Fibroblast of villous mesenchyme (primary cell): ENCODE measurements at regions not wholly inside any gene's neighbourhood (a gene's known extent, or its start where the extent isn't known, plus 50 kb on each side); places are given as distances from the start of the nearest gene placed in this dataset.

Experiments used
- DNase-seq: peaks from one replicate; pipeline ENCODE4 v3.0.0-alpha.2; 2010; ENCODE audit warnings: low read depth
- H3K4me3 ChIP-seq: 2 replicates; pipeline ENCODE4 v1.5.1; 2011; ENCODE audit warnings: low read depth, mild to moderate bottlenecking, low read length
- CTCF ChIP-seq: IDR thresholded peaks from 2 replicates; pipeline ENCODE4 v1.5.1; 2012; ENCODE audit warnings: low read depth, mild to moderate bottlenecking, low read length; ENCODE audit not compliant: insufficient read depth

- TF ChIP-seq CTCF = no peak
- DNase-seq = no peak
- H3K4me3 ChIP-seq = no peak overlapping the region
These were observed 83.1 kb upstream of the TRPC6 start for GRCh38 chr11:101666916-101667315.

GRCh38 chr11:101661559-101661958 is 77.8 kb upstream of the TRPC6 start:
- no peak overlapping the region for H3K4me3 ChIP-seq
- no peak for DNase-seq
- no peak for TF ChIP-seq CTCF
